ENCODE measurements at regions not wholly inside any gene's neighbourhood (a gene's known extent, or its start where the extent isn't known, plus 50 kb on each side); places are given as distances from the start of the nearest gene placed in this dataset.

DNA sequence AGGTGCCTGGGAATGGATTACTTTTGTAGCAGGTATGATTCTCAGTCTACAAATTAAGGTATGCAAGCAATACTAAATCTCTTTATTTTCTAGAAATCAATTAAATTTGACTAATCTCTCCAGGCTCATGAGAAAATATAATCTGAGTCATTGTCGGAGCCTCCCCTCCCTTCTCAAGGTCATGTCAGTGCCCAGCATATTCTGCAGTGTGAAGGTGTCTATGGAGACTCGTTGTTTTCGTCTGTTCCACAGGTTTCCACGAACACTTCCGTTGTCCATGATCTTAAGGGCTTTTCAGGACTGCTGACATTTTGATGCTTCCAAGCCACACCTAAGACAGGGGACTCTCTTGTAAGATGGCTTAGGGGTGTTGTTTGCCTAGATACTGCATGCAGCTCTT is 56.6 kb upstream of the SCOC start:
- H3K4me3 Mint-ChIP-seq = no peak overlapping the region
- no peak overlapping the region for H3K27ac Mint-ChIP-seq
- H3K36me3 Mint-ChIP-seq (ENCODE audit: low read depth) = no peaks in the 10 kb centered on the region

DNA sequence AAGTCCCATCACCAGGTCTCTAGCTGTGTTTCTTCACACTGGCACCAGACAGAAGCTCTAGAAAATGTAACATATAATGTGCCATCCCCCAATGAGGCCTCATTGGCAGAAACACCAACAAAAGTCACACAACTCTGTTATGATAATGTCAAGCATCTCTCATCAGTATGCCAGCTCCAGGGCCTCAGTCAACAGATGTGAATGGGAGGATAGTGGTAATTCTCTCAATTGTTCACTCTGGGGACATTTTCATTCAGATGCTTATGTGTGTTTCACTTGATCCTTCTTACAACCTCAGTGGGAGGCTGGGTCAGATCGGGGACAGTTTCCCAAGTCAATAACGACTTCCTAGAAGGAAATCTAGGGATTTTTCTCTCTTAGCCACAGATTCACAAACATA is 57.5 kb upstream of the SCOC start:
- H3K36me3 Mint-ChIP-seq (ENCODE audit: low read depth) = no peaks in the 10 kb centered on the region

More for the DNA sequence above, 56.6 kb upstream of the SCOC start:
- no peaks in the 10 kb centered on the region for H3K9me3 Mint-ChIP-seq
- H3K27me3 Mint-ChIP-seq = no peaks in the 10 kb centered on the region
- no peaks in the 10 kb centered on the region for H3K4me1 Mint-ChIP-seq (ENCODE audit: low read depth)

DNA sequence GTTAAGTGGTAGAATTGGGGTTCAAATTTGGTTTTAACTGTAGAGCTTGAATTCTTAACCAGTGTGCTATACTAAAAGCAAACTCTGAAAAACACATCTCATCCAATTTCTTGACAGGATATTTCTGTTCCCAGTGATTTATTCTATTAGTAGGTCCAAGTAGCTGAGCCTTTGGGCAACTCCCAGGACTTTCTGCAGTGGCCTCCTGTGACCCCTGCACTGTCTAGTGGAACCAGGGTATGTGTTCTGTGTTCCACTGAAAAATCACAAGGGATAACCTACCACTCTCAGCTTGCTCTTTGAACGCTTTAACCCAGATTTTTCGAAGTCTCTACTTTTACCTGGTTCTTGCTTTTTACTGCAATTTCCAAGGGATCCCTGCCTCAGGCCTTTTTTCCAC is 58.0 kb upstream of the SCOC start:
- H3K36me3 Mint-ChIP-seq (ENCODE audit: low read depth) = no peaks in the 10 kb centered on the region
- no peak overlapping the region for H3K4me3 Mint-ChIP-seq
- no peak overlapping the region for H3K27ac Mint-ChIP-seq
- H3K4me1 Mint-ChIP-seq (ENCODE audit: low read depth) = no peaks in the 10 kb centered on the region
- H3K9me3 Mint-ChIP-seq = no peaks in the 10 kb centered on the region
- no peaks in the 10 kb centered on the region for H3K27me3 Mint-ChIP-seq

More for the DNA sequence above, 57.5 kb upstream of the SCOC start:
- no peaks in the 10 kb centered on the region for H3K27me3 Mint-ChIP-seq
- no peak overlapping the region for H3K27ac Mint-ChIP-seq
- no peaks in the 10 kb centered on the region for H3K9me3 Mint-ChIP-seq
- no peak overlapping the region for H3K4me3 Mint-ChIP-seq
- no peaks in the 10 kb centered on the region for H3K4me1 Mint-ChIP-seq (ENCODE audit: low read depth)

DNA sequence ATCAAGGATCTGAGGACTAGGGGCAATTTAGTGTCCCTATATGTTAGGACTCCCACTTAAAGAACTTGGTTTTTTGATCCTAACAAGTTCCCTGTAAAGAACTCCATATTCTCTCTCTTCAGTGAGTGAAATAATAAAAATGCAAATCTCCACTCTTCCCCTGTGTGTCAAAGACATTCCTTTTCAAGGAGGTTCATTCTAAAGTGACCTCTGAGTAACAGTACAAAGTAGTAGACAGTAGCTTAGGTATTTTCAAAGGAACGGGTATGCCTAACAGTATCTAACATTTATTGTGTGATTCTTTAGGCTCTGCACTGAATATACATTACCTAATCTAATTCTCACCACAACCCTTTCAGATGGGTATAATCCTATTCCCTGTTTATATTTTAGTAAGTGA is 58.4 kb upstream of the SCOC start:
- Mint-ChIP-seq H3K27ac (no peak overlapping the region), H3K36me3 (ENCODE audit: low read depth) (no peaks in the 10 kb centered on the region), H3K27me3 (no peaks in the 10 kb centered on the region), H3K4me1 (ENCODE audit: low read depth) (no peaks in the 10 kb centered on the region), H3K4me3 (no peak overlapping the region), H3K9me3 (no peaks in the 10 kb centered on the region)

DNA sequence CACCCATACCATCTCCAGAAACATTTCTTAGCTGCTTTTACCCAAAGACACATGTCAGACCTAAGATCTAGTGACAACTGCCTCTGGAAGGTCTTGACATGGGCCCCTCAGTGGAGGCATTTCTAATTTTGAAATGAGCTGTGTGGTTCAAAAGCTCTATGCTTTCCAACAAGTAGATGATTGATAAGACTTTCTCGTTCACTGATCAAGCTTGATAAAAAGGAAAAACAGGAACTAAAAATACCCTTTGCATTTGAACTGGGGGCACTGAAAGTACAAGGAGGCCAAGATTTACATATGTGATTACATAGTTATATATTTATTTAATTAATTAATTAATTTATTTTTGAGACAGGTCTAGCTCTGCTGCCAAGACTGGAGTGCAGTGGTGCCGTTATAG is 61.3 kb upstream of the SCOC start:
- no peaks in the 10 kb centered on the region for H3K27me3 Mint-ChIP-seq
- no peak overlapping the region for H3K27ac Mint-ChIP-seq
- no peaks in the 10 kb centered on the region for H3K9me3 Mint-ChIP-seq
- H3K36me3 Mint-ChIP-seq (ENCODE audit: low read depth) = no peaks in the 10 kb centered on the region
- H3K4me3 Mint-ChIP-seq = no peak overlapping the region
- no peaks in the 10 kb centered on the region for H3K4me1 Mint-ChIP-seq (ENCODE audit: low read depth)

DNA sequence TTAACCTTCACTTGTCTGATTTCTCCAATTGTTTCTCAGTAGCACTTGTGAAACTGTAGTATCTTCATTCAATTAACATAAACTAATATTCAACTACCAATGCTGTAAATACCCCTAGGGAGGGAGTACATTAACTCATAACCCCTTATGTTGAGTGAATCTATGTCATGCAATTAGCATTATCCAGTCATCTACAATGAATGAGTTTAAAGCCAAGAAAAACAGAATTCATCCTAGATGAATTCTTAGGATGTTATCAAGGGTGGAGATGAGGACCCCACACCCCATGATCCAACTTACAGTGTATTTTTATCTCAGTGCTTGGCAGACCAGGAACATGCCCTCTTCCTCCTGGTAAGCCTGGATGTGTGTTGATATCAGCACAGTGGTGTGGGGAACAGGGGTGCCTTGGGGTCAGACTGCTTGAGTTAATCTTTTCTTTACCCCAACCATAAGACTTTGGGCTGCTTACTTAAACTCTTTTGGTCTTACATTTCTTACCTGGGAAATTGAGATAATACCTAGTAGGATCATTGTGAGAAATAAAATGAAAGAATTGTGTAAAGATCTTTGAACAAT is 62.1 kb upstream of the SCOC start:
- no peak overlapping the region for H3K27ac Mint-ChIP-seq
- H3K27me3 Mint-ChIP-seq = peaks cover under 1% of the 10 kb centered on the region
- no peak overlapping the region for H3K4me3 Mint-ChIP-seq
- H3K9me3 Mint-ChIP-seq = no peaks in the 10 kb centered on the region
- H3K4me1 Mint-ChIP-seq (ENCODE audit: low read depth) = no peaks in the 10 kb centered on the region
- H3K36me3 Mint-ChIP-seq (ENCODE audit: low read depth) = no peaks in the 10 kb centered on the region

DNA sequence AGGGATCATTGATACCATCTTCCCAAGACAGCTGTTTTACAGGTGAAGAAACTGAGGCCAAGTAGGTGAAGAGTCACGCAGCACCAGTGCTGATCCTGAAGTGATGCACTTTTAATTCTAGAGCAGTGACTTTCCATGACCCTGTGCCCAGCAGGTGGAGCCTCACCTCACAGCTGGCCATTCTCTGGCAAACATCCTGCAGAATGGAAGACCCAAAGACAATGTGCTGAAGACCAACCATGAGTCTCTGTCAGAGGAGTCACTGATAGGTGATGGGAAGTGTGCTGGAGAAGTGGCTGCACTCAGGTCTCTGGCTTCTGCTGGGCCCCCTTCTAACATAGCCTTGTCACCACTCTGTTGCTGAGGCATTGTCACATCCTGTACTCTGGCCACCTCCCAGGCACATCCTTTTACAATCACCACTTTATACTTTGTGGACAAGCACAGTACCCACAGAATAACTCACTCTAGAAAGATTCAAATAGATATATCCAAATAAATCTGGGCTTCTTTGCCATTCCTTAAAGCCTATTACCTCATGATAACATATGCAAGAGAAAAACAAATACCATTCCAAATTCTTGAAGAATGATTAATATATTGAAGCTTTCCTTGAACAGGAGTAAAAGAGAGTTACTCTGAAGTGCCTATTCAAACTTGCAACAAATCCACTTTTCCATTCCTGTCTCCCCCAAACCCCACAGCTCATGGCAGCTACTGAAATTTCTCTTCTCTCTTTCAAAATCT is 64.1 kb upstream of the SCOC start:
- no peaks in the 10 kb centered on the region for H3K36me3 Mint-ChIP-seq (ENCODE audit: low read depth)
- no peaks in the 10 kb centered on the region for H3K4me1 Mint-ChIP-seq (ENCODE audit: low read depth)
- H3K9me3 Mint-ChIP-seq = no peaks in the 10 kb centered on the region
- H3K4me3 Mint-ChIP-seq = no peak overlapping the region
- peaks cover 6% of the 10 kb centered on the region for H3K27me3 Mint-ChIP-seq
- H3K27ac Mint-ChIP-seq = no peak overlapping the region

DNA sequence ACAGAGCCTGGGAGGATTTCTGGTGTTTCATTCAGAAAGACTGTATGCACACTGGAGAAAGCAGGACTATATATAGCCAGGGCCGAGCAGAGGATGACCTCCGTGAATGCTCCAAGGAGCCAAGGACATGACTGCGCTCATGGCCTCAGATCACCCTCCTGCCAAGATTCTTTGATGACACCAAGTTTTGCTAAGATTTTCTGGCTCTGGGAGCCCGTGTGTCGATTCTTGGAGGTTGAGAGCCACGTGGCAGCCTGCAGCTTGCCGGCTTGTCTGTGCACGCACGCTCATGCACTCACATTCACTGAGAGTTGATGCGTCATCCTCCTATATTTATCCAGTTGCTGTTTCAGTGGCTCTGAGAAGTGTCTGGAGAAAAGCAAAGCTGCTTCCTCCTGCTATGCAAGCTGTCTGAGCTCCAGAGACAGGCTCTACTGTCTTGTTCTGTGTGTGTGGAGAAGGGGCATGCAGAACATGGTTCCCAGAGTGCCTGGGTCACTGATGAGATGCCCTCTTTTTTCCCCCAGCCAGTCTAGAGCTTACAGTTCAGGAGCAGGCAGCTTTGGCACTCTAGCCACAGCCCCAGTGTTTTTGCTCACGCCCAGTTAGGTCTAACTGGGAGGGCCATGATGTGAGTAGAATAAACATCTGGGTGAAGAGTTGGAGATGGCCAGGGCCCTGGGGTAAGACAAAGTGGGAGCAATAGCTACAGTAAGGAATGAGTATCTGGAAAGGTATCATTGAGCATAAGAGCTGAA is 64.9 kb upstream of the SCOC start:
- no peak overlapping the region for H3K27ac Mint-ChIP-seq
- H3K4me1 Mint-ChIP-seq (ENCODE audit: low read depth) = no peaks in the 10 kb centered on the region
- no peaks in the 10 kb centered on the region for H3K36me3 Mint-ChIP-seq (ENCODE audit: low read depth)
- H3K9me3 Mint-ChIP-seq = no peaks in the 10 kb centered on the region
- peaks cover 6% of the 10 kb centered on the region for H3K27me3 Mint-ChIP-seq
- no peak overlapping the region for H3K4me3 Mint-ChIP-seq

DNA sequence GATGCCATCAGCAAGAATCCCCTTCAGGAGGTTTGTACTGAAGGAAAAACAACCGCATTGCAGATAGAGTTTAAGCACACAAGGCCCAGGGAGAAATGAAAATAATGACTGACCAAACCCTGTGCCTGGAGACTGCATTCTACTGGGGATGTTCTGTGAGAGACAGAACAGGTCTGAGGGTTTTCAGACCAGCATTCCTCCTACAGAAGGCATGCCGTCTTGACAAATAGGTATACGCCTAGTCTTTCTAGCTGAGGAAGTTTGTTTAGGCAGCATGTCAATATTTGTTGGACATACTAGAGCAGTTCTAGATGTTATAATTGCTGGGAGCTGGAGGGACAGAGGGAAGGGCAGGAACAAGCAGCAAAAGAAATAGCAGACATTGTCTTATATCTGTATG is 68.4 kb upstream of the SCOC start:
- H3K4me1 Mint-ChIP-seq (ENCODE audit: low read depth) = peaks cover 3% of the 10 kb centered on the region

DNA sequence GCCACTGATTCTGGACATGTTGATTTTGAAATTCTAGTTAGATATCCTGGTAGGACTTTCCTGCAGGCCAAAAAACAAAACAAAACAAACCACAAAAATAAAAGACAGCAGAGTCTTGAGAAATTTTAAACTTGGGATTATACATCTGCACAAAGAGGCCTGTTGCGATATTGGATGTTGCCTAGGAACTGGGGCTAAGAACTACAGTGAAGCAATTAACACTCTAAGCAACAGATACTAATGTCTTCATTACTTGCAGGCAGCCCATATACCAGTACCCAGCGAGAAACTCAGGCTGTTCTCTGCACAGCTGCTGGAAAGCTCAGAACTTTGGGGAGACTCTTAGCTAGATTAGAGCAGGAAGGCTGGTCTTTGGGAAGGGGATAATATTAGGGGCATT is 69.1 kb upstream of the SCOC start:
- no peak overlapping the region for H3K27ac Mint-ChIP-seq
- no peaks in the 10 kb centered on the region for H3K36me3 Mint-ChIP-seq (ENCODE audit: low read depth)
- H3K4me3 Mint-ChIP-seq = no peak overlapping the region
- H3K27me3 Mint-ChIP-seq = peaks cover 6% of the 10 kb centered on the region
- no peaks in the 10 kb centered on the region for H3K9me3 Mint-ChIP-seq
- H3K4me1 Mint-ChIP-seq (ENCODE audit: low read depth) = peaks cover 3% of the 10 kb centered on the region

More for the DNA sequence above, 68.4 kb upstream of the SCOC start:
- Mint-ChIP-seq H3K36me3 (ENCODE audit: low read depth) (no peaks in the 10 kb centered on the region), H3K27ac (no peak overlapping the region), H3K4me3 (no peak overlapping the region), H3K9me3 (no peaks in the 10 kb centered on the region), H3K27me3 (peaks cover 6% of the 10 kb centered on the region)

DNA sequence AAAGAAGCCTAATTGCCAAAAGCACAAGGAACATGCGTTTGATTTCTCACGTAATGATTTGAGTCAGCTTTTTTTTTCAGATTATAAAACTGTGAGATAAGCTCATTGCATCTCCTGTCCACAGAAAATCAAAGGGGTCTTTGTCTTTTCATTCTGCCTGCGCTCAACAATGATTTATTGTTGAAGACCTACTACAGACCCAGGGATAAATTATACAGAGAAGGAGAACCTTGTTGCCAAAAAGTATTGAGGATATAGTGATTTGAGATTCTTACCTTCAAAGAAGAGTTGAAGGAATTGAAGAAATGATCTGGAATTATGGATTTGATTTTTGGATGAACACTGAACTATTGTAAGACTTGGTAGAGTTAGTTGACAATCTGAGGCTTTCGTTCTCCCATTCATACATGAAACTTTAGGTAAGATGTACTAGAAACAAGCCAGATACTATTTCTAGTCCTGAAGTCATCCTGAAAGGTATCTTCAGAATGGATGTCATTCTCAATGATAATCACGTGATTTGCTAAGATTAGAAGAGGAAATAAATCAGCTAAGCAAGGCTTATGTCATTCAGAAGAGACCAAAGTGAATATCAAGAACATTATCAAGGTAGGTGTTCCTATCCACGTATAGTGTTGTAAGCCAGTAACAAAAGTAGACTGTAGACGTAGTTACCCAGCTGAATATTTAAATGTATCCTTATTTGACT is 71.1 kb upstream of the SCOC start:
- Mint-ChIP-seq H3K4me1 (ENCODE audit: low read depth) (peaks cover 3% of the 10 kb centered on the region), H3K9me3 (no peaks in the 10 kb centered on the region), H3K4me3 (no peak overlapping the region), H3K27ac (no peak overlapping the region), H3K27me3 (peaks cover 6% of the 10 kb centered on the region), H3K36me3 (ENCODE audit: low read depth) (no peaks in the 10 kb centered on the region)

DNA sequence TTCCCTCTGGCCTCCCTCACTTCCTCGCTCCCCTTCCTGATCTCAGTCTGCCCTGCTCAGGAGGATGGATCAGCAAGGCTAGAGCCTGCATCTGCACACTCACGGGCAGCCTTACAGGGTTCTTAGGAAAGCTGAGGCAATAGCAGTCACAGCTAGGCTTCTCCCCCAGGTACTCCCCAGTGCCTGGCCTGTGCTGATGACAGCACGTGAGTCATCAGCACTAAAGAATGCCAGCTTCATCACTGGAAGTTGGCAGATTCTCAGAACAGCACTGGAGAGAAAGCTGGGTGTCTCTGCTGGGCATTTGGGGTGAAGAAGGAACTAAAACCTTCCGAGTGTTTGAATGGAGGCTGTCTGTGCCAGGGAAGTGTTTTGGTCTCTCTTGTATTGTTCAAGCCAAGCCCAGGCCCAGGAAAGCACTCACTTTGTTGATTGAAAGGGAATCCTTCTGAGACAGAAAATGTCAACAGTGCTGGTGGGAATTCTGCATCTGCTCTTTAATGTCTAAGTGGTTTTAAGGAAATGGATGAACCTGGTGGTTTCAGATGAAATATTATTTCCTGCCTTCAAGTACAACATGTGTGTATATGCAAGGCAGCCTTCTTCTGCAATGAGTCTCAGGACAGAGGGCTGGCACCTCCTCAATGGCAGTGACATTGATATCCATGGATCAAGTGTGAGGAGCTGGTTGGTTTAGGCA is 73.0 kb upstream of the SCOC start:
- Mint-ChIP-seq H3K4me3 (no peak overlapping the region), H3K36me3 (ENCODE audit: low read depth) (no peaks in the 10 kb centered on the region), H3K4me1 (ENCODE audit: low read depth) (peaks cover 3% of the 10 kb centered on the region), H3K9me3 (no peaks in the 10 kb centered on the region), H3K27me3 (no peaks in the 10 kb centered on the region), H3K27ac (no peak overlapping the region)

DNA sequence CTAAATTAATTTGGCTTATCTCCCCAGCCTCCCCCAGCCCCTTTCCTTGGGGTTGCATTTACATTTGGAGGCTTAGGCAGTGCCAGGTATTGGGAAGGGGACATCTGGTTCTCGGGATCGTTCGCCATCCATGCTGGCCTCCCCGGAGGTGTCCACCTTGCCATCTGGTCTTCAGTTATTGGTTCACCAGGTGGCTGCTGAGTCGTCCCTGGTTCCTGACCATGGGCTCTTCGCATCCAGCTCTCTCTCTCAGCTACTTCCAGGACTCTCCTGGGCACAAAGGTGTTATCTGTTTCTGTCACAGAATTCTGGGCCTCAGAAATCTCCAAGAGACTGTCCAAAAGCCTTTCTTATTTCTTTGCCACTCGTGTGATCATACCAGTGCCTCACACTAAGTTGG is 75.4 kb upstream of the SCOC start:
- no peak overlapping the region for H3K4me3 Mint-ChIP-seq
- H3K9me3 Mint-ChIP-seq = no peaks in the 10 kb centered on the region
- H3K27me3 Mint-ChIP-seq = peaks cover 3% of the 10 kb centered on the region
- H3K36me3 Mint-ChIP-seq (ENCODE audit: low read depth) = no peaks in the 10 kb centered on the region
- H3K27ac Mint-ChIP-seq = no peak overlapping the region
- peaks cover 3% of the 10 kb centered on the region for H3K4me1 Mint-ChIP-seq (ENCODE audit: low read depth)

DNA sequence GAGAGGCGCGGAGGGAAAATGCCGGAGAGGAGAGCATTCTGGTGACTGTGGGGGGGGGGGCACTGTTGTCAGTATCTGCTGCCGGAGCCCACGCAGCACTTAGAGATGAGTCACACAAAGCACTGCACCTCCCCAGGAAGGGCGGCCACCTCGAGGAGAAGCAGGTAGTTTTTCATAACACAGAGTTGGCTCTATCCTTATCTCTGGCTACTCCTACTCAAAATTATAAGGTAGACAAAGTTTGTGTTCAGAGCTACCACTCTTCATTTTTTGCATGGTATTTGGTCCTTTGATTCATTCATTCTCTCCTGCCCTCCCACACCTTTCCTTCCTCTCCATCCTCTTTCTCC is 76.2 kb upstream of the SCOC start:
- Mint-ChIP-seq H3K27me3 (peaks cover 4% of the 10 kb centered on the region), H3K4me3 (no peak overlapping the region), H3K36me3 (ENCODE audit: low read depth) (no peaks in the 10 kb centered on the region), H3K4me1 (ENCODE audit: low read depth) (peaks cover 3% of the 10 kb centered on the region), H3K27ac (no peak overlapping the region), H3K9me3 (no peaks in the 10 kb centered on the region)

All from stimulated activated naive CD8-positive, alpha-beta T cell treated with anti-CD3 and anti-CD28 coated beads, Interleukin-15, Interleukin-2, amounts not matched to agents 100 ng/mL and 50 ng/mL, for 24 hours (primary cell).